ENCODE measurements at regions not wholly inside any gene's neighbourhood (a gene's known extent, or its start where the extent isn't known, plus 50 kb on each side); places are given as distances from the start of the nearest gene placed in this dataset.
"Not testable (repeated sequence)": the region's sequence is repeated elsewhere in the genome, so short reads cannot be mapped to it uniquely, and the experiment has no call there.

GRCh38 chr6:135116571-135116970, 61.9 kb upstream of the HBS1L start:
- H3K4me3 ChIP-seq (ENCODE audit: low read length): no peak overlapping the region
- peaks cover 30 to 48% (median 41%) of the 10 kb centered on the region in 3 donors for H3K4me1 Mint-ChIP-seq
- no peaks in the 10 kb centered on the region for H3K9me3 ChIP-seq (ENCODE audit: low read length)
- peak overlapping the region in 7 of 8 donors; percentile 29 to 86 (median 58) for H3K27ac Mint-ChIP-seq
- H3K27me3 Mint-ChIP-seq: peaks cover 0 to 11% of the 10 kb centered on the region in 2 donors
- CTCF ChIA-PET: no interaction called here
- peaks cover 0 to 10% (median 0%) of the 10 kb centered on the region in 3 donors for H3K36me3 Mint-ChIP-seq
- peak in 2 of 5 donors; percentile 15 to 66 for DNase-seq
- H3K4me1 ChIP-seq (ENCODE audit: insufficient read depth, low read length): peaks cover 38% of the 10 kb centered on the region
- H3K4me3 Mint-ChIP-seq: peak overlapping the region in 5 of 7 donors; percentile 36 to 66 (median 45)
- H3K27ac ChIP-seq (ENCODE audit: low read depth, low read length): no peak overlapping the region
- no peaks in the 10 kb centered on the region for H3K27me3 ChIP-seq (ENCODE audit: insufficient read depth, low read length, poor library complexity, severe bottlenecking)
- no peaks in the 10 kb centered on the region for H3K36me3 ChIP-seq (ENCODE audit: insufficient read depth, low read length)
- no peaks in the 10 kb centered on the region for H3K9me3 Mint-ChIP-seq
- POLR2A ChIA-PET: no interaction called here

- H3K9me3 ChIP-seq (ENCODE audit: low read length): no peaks in the 10 kb centered on the region
- no peak overlapping the region for H3K27ac ChIP-seq (ENCODE audit: low read depth, low read length)
- Mint-ChIP-seq H3K36me3 (peaks cover 0 to 10% (median 0%) of the 10 kb centered on the region in 3 donors), H3K9me3 (no peaks in the 10 kb centered on the region), H3K4me1 (peaks cover 30 to 46% (median 41%) of the 10 kb centered on the region in 3 donors), H3K4me3 (peak overlapping the region in 3 of 7 donors; percentile 2 to 34 (median 31)), H3K27ac (peak overlapping the region in 3 of 8 donors; percentile 8 to 59 (median 29)), H3K27me3 (peaks cover 0 to 11% of the 10 kb centered on the region in 2 donors)
- peaks cover 38% of the 10 kb centered on the region for H3K4me1 ChIP-seq (ENCODE audit: insufficient read depth, low read length)
- H3K4me3 ChIP-seq (ENCODE audit: low read length): no peak overlapping the region
- H3K27me3 ChIP-seq (ENCODE audit: insufficient read depth, low read length, poor library complexity, severe bottlenecking): no peaks in the 10 kb centered on the region
- H3K36me3 ChIP-seq (ENCODE audit: insufficient read depth, low read length): no peaks in the 10 kb centered on the region
- POLR2A ChIA-PET: no interaction called here
- DNase-seq: no peak
- CTCF ChIA-PET: no interaction called here
Observed at GRCh38 chr6:135115834-135116233, 61.2 kb upstream of the HBS1L start.

GRCh38 chr6:135115411-135115810, 60.8 kb upstream of the HBS1L start:
- ChIA-PET POLR2A (no interaction called here), CTCF (interaction anchor here (1.0 kb wide), 1 partner anchor 29 kb away, joined by 6 read pairs; no protein-coding TSS in a partner anchor)
- no peak for DNase-seq
- Histone ChIP-seq H3K36me3 (ENCODE audit: insufficient read depth, low read length) (no peaks in the 10 kb centered on the region), H3K27ac (ENCODE audit: low read depth, low read length) (no peak overlapping the region), H3K4me1 (ENCODE audit: insufficient read depth, low read length) (peaks cover 38% of the 10 kb centered on the region), H3K9me3 (ENCODE audit: low read length) (no peaks in the 10 kb centered on the region), H3K27me3 (ENCODE audit: insufficient read depth, low read length, poor library complexity, severe bottlenecking) (no peaks in the 10 kb centered on the region), H3K4me3 (ENCODE audit: low read length) (no peak overlapping the region)
- H3K27me3 Mint-ChIP-seq: peaks cover 0 to 11% of the 10 kb centered on the region in 2 donors
- H3K4me3 Mint-ChIP-seq: peak overlapping the region in 2 of 7 donors; percentile 31 to 34
- peaks cover 0 to 10% (median 0%) of the 10 kb centered on the region in 3 donors for H3K36me3 Mint-ChIP-seq
- H3K27ac Mint-ChIP-seq: peak overlapping the region in 3 of 8 donors; percentile 8 to 59 (median 29)
- no peaks in the 10 kb centered on the region for H3K9me3 Mint-ChIP-seq
- H3K4me1 Mint-ChIP-seq: peaks cover 30 to 45% (median 41%) of the 10 kb centered on the region in 3 donors

GRCh38 chr6:135114355-135115145, 59.9 kb upstream of the HBS1L start:
- Histone ChIP-seq H3K4me1 (ENCODE audit: insufficient read depth, low read length) (peaks cover 38% of the 10 kb centered on the region), H3K4me3 (ENCODE audit: low read length) (no peak overlapping the region), H3K27me3 (ENCODE audit: insufficient read depth, low read length, poor library complexity, severe bottlenecking) (no peaks in the 10 kb centered on the region), H3K36me3 (ENCODE audit: insufficient read depth, low read length) (no peaks in the 10 kb centered on the region), H3K27ac (ENCODE audit: low read depth, low read length) (no peak overlapping the region), H3K9me3 (ENCODE audit: low read length) (no peaks in the 10 kb centered on the region)
- H3K27me3 Mint-ChIP-seq: peaks cover 0 to 11% of the 10 kb centered on the region in 2 donors
- no peak for DNase-seq
- POLR2A ChIA-PET: no interaction called here
- H3K36me3 Mint-ChIP-seq: peaks cover 0 to 10% (median 0%) of the 10 kb centered on the region in 3 donors
- H3K4me3 Mint-ChIP-seq: peak overlapping the region in 3 of 7 donors; percentile 1 to 49 (median 17)
- H3K4me1 Mint-ChIP-seq: peaks cover 30 to 45% (median 41%) of the 10 kb centered on the region in 3 donors
- H3K27ac Mint-ChIP-seq: peak overlapping the region in 3 of 8 donors; percentile 1 to 4 (median 3)
- CTCF ChIA-PET: interaction anchor here (1.0 kb wide), 1 partner anchor 30 kb away, joined by 6 read pairs; no protein-coding TSS in a partner anchor
- no peaks in the 10 kb centered on the region for H3K9me3 Mint-ChIP-seq

GRCh38 chr6:135113860-135114259, 59.2 kb upstream of the HBS1L start:
- Histone ChIP-seq H3K9me3 (ENCODE audit: low read length) (no peaks in the 10 kb centered on the region), H3K4me3 (ENCODE audit: low read length) (no peak overlapping the region), H3K36me3 (ENCODE audit: insufficient read depth, low read length) (no peaks in the 10 kb centered on the region), H3K27ac (ENCODE audit: low read depth, low read length) (no peak overlapping the region), H3K27me3 (ENCODE audit: insufficient read depth, low read length, poor library complexity, severe bottlenecking) (no peaks in the 10 kb centered on the region), H3K4me1 (ENCODE audit: insufficient read depth, low read length) (peaks cover 38% of the 10 kb centered on the region)
- peaks cover 0 to 10% (median 0%) of the 10 kb centered on the region in 3 donors for H3K36me3 Mint-ChIP-seq
- DNase-seq: no peak
- peak overlapping the region in 1 of 7 donors; percentile 1 for H3K4me3 Mint-ChIP-seq
- no peaks in the 10 kb centered on the region for H3K9me3 Mint-ChIP-seq
- ChIA-PET POLR2A (no interaction called here), CTCF (no interaction called here)
- H3K27me3 Mint-ChIP-seq: peaks cover 0 to 11% of the 10 kb centered on the region in 2 donors
- peaks cover 30 to 45% (median 41%) of the 10 kb centered on the region in 3 donors for H3K4me1 Mint-ChIP-seq
- H3K27ac Mint-ChIP-seq: no peak overlapping the region

- DNase-seq; H3K4me3 ChIP-seq (ENCODE audit: low read length); H3K36me3 Mint-ChIP-seq; H3K9me3 ChIP-seq (ENCODE audit: low read length); H3K9me3 Mint-ChIP-seq; CTCF ChIA-PET; H3K4me3 Mint-ChIP-seq; H3K36me3 ChIP-seq (ENCODE audit: insufficient read depth, low read length); H3K27ac Mint-ChIP-seq; H3K27me3 ChIP-seq (ENCODE audit: insufficient read depth, low read length, poor library complexity, severe bottlenecking); POLR2A ChIA-PET; H3K27ac ChIP-seq (ENCODE audit: low read depth, low read length): not testable (repeated sequence)
- Mint-ChIP-seq H3K4me1 (peaks cover 27 to 41% (median 39%) of the 10 kb centered on the region in 3 donors), H3K27me3 (peaks cover 0 to 11% of the 10 kb centered on the region in 2 donors)
- H3K4me1 ChIP-seq (ENCODE audit: insufficient read depth, low read length): peaks cover 35% of the 10 kb centered on the region
Observed at GRCh38 chr6:135112951-135113350, 58.3 kb upstream of the HBS1L start.

- peaks cover 7 to 25% (median 16%) of the 10 kb centered on the region in 3 donors for H3K4me1 Mint-ChIP-seq
- H3K9me3 Mint-ChIP-seq; H3K27me3 ChIP-seq (ENCODE audit: insufficient read depth, low read length, poor library complexity, severe bottlenecking); H3K27ac ChIP-seq (ENCODE audit: low read depth, low read length); H3K9me3 ChIP-seq (ENCODE audit: low read length); CTCF ChIA-PET; H3K36me3 ChIP-seq (ENCODE audit: insufficient read depth, low read length); H3K36me3 Mint-ChIP-seq; POLR2A ChIA-PET; DNase-seq; H3K4me3 Mint-ChIP-seq; H3K4me3 ChIP-seq (ENCODE audit: low read length): not testable (repeated sequence)
- peak overlapping the region in 1 of 8 donors; percentile 19 for H3K27ac Mint-ChIP-seq
- peaks cover 11% of the 10 kb centered on the region for H3K4me1 ChIP-seq (ENCODE audit: insufficient read depth, low read length)
- H3K27me3 Mint-ChIP-seq: peaks cover 0 to 11% of the 10 kb centered on the region in 2 donors
Observed at GRCh38 chr6:135110261-135110781, 55.7 kb upstream of the HBS1L start.

GRCh38 chr6:135109761-135110160, 55.1 kb upstream of the HBS1L start:
- no peak overlapping the region for H3K27ac Mint-ChIP-seq
- peaks cover 0 to 10% (median 0%) of the 10 kb centered on the region in 3 donors for H3K36me3 Mint-ChIP-seq
- Histone ChIP-seq H3K4me1 (ENCODE audit: insufficient read depth, low read length) (peaks cover 14% of the 10 kb centered on the region), H3K36me3 (ENCODE audit: insufficient read depth, low read length) (no peaks in the 10 kb centered on the region), H3K27me3 (ENCODE audit: insufficient read depth, low read length, poor library complexity, severe bottlenecking) (no peaks in the 10 kb centered on the region), H3K27ac (ENCODE audit: low read depth, low read length) (no peak overlapping the region), H3K4me3 (ENCODE audit: low read length) (no peak overlapping the region), H3K9me3 (ENCODE audit: low read length) (no peaks in the 10 kb centered on the region)
- no peak for DNase-seq
- peaks cover 0 to 11% of the 10 kb centered on the region in 2 donors for H3K27me3 Mint-ChIP-seq
- H3K9me3 Mint-ChIP-seq: no peaks in the 10 kb centered on the region
- peaks cover 8 to 26% (median 16%) of the 10 kb centered on the region in 3 donors for H3K4me1 Mint-ChIP-seq
- ChIA-PET CTCF (no interaction called here), POLR2A (no interaction called here)
- no peak overlapping the region for H3K4me3 Mint-ChIP-seq
